GM10266 (cell line): ENCODE measurements at regions not wholly inside any gene's neighbourhood (a gene's known extent, or its start where the extent isn't known, plus 50 kb on each side); places are given as distances from the start of the nearest gene placed in this dataset.
"Not testable (repeated sequence)": the region's sequence is repeated elsewhere in the genome, so short reads cannot be mapped to it uniquely, and the experiment has no call there.

Experiments
- DNase-seq: peaks from one replicate; pipeline ENCODE4 v3.0.0; 2012; ENCODE audit errors: extremely low spot score
- CTCF ChIP-seq: IDR thresholded peaks from 2 replicates; pipeline ENCODE4 v1.5.1; 2012; ENCODE audit warnings: mild to moderate bottlenecking, low read depth; ENCODE audit not compliant: control insufficient read depth, insufficient read depth; ENCODE audit errors: missing control alignments

GRCh38 chr11:97611345-97611744 lies 1221.5 kb downstream of the JRKL start:
- no peak for DNase-seq
- no peak for TF ChIP-seq CTCF

DNA sequence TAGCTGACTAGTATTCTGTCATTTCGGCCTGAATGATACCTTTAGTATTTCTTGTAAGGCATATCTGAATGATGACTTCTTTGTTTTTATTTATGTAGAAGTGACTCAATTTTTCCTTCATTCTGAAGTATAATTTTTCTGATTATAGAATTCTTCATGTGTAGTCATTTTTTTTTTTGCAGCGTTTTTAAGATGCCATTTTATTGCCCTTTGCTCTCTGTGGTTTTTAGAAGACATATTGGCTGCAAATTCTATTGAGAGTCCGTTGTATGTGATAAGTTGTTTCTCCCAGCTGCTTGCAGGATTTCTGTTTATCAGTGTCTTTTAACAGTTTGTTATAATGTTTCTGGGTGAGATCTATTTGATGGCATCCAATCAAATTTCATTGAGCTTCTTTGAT lies 1224.8 kb downstream of the JRKL start:
- no peak for TF ChIP-seq CTCF
- DNase-seq: no peak

DNA sequence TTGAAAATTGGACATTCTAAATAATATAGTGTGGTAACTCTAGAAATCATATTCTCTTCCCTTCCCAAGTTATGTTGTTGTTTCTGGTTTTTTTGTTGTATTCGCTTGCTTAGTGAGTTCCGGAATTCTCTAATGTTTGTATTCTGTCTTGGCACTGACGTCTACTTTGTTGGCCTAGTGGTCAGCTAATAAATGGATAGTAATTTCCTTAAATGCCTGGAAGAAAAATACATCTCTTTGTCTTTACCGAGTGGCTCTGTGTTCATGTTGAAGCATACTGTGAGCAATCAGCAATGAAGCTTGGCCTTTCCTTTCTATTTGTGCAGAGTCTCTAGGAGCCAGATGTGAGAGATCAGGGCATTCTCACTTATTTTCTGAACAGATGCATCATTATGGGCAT lies 1225.7 kb downstream of the JRKL start:
- DNase-seq: no peak
- no peak for TF ChIP-seq CTCF

- DNase-seq: no peak
- TF ChIP-seq CTCF: no peak
Observed at GRCh38 chr11:97617031-97617430, 1227.2 kb downstream of the JRKL start.

DNA sequence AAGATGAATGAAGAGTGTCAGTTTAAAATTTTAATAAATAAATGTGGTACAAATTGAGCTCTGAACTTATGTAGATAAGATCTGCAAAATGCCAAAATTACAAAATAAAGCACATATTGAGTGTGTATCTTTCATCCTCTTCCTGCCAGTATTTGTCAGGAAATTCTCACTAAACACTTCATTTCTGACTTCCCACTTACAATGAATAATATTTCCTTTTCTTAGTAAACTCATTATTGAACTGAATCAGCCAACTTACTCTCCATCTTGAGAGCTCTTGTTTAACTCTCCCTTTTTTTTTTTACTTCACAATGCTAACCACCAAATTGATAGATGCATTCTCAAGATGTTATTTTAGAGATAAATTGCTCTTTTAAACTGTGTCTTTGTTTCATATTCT lies 1230.2 kb downstream of the JRKL start:
- no peak for DNase-seq
- TF ChIP-seq CTCF: no peak

DNA sequence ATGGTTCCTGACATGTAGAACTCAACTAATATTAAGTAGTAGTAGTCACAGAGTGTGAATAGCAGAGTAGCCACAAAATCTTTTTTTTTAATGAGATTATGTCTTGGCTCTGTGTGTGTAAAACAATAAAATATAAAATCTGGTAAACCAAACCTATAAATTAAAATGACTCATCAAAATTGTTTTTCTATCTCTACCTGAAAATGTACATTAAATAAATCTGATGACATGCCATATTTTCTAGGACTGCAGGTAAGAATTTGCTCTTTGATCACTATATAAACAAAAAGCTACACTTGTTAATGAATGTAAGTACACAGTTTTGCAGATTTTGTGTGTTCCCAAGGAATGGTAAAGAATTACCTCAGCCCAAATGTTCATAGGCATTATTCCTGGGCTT lies 1231.5 kb downstream of the JRKL start:
- no peak for DNase-seq
- no peak for TF ChIP-seq CTCF

DNA sequence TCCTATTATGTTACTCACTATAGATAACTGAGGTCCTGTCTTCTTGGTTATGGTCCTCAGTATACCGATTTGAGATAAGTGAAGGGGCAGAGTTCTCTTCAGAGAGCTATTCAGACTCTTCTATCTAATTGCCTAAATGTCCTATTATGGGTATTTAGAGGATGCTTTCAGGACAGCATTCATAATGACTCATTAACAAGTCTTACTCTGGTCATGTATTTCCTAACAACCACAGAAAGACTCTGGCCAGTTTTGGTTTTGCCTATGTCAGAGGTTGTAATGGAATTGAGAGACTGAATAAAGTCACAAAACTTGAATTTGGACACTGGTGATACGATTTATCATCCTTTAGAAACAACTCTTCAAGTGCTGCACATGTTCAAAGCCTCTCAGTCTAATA lies 1233.0 kb downstream of the JRKL start:
- no peak for DNase-seq
- no peak for TF ChIP-seq CTCF

DNA sequence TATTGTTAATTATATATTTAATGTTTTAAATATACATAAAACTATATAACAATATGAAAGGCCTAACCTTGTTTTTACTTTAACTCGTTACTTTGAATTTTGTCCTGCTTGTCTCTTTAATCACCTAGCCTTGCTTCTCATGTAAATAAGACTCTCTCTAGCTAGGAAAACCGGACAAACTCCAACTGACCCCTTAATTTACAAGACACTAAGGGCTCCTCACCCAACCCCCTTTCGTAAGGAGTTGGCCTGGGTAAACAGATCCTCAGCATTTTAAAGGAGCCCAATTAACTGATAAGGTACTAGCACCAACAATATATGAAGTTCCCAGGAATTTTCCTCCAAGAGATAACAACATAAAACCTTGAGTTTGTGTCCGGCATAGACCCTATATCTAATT lies 1246.9 kb downstream of the JRKL start:
- not testable (repeated sequence) for DNase-seq
